HL-60 (cell line): ENCODE measurements at regions not wholly inside any gene's neighbourhood (a gene's known extent, or its start where the extent isn't known, plus 50 kb on each side); places are given as distances from the start of the nearest gene placed in this dataset.

Experiments
- DNase-seq, 2 experiments: peaks; one replicate each; pipeline ENCODE4 v3.0.0-alpha.2; 2010 to 2020; ENCODE audit warnings: low read depth in 1 of 2, low spot score in 1 of 2
- H3K27ac ChIP-seq: fragments of 250-450 bp; sonication (Bioruptor Pico); replicated peaks from 2 replicates; pipeline ENCODE4 v1.5.1; 2020; ENCODE audit warnings: mild to moderate bottlenecking, moderate library complexity
- H3K27me3 ChIP-seq: fragments of 250-450 bp; sonication (Bioruptor Pico); 2 replicates; pipeline ENCODE4 v1.5.1; 2021; ENCODE audit warnings: mild to moderate bottlenecking, moderate library complexity; ENCODE audit not compliant: insufficient read depth, poor library complexity, severe bottlenecking
- H3K4me3 ChIP-seq: replicated peaks from 2 replicates; pipeline ENCODE4 v1.5.1; 2011; ENCODE audit warnings: mild to moderate bottlenecking, control low read depth, low read length; ENCODE audit not compliant: insufficient read depth
- CTCF ChIP-seq: IDR thresholded peaks from one replicate; pipeline ENCODE4 v1.5.1; 2011; ENCODE audit warnings: low read length, control low read depth, inconsistent platforms; ENCODE audit not compliant: insufficient read depth
- GABPA ChIP-seq: IDR thresholded peaks from 2 replicates; pipeline ENCODE4 v1.6.1; 2012; ENCODE audit warnings: low read depth
- POLR2AphosphoS5 ChIP-seq: IDR thresholded peaks from 2 replicates; pipeline ENCODE4 v1.6.1; 2012; ENCODE audit warnings: low read depth
- REST ChIP-seq: IDR thresholded peaks from 2 replicates; pipeline ENCODE4 v1.6.1; 2012; ENCODE audit warnings: low read depth; ENCODE audit not compliant: insufficient replicate concordance
- SPI1 ChIP-seq: IDR thresholded peaks from 2 replicates; pipeline ENCODE4 v1.6.1; 2012; ENCODE audit warnings: low read depth, mild to moderate bottlenecking, borderline replicate concordance

GRCh38 chr13:79825959-79826358, 345.0 kb downstream of the NDFIP2 start:
- no peaks in the 10 kb centered on the region for H3K27me3 ChIP-seq
- DNase-seq: no peak
- no peak overlapping the region for H3K27ac ChIP-seq
- no peak overlapping the region for H3K4me3 ChIP-seq
- no peak for TF ChIP-seq REST
- no peak for TF ChIP-seq GABPA
- TF ChIP-seq CTCF: no peak
- TF ChIP-seq SPI1: no peak
- TF ChIP-seq POLR2AphosphoS5: no peak

GRCh38 chr13:79815041-79815440, 334.1 kb downstream of the NDFIP2 start:
- Histone ChIP-seq H3K4me3 (no peak overlapping the region), H3K27ac (no peak overlapping the region), H3K27me3 (no peaks in the 10 kb centered on the region)
- DNase-seq: no peak
- TF ChIP-seq POLR2AphosphoS5: no peak
- TF ChIP-seq CTCF: no peak
- TF ChIP-seq REST: no peak
- TF ChIP-seq GABPA: no peak
- TF ChIP-seq SPI1: no peak

GRCh38 chr13:79812070-79812850, 331.3 kb downstream of the NDFIP2 start:
- TF ChIP-seq SPI1: no peak
- DNase-seq: no peak
- peak overlapping the region; percentile 53 for H3K27ac ChIP-seq
- H3K27me3 ChIP-seq: no peaks in the 10 kb centered on the region
- H3K4me3 ChIP-seq: no peak overlapping the region

- no peak overlapping the region for H3K27ac ChIP-seq
- TF ChIP-seq REST: no peak
- TF ChIP-seq POLR2AphosphoS5: no peak
- no peak for TF ChIP-seq CTCF
- TF ChIP-seq SPI1: no peak
- no peak for TF ChIP-seq GABPA
- no peaks in the 10 kb centered on the region for H3K27me3 ChIP-seq
- DNase-seq: no peak
- no peak overlapping the region for H3K4me3 ChIP-seq
Measured at GRCh38 chr13:79811170-79811569, 330.2 kb downstream of the NDFIP2 start.
